Uterus (tissue), 3 donors: ENCODE measurements at regions not wholly inside any gene's neighbourhood (a gene's known extent, or its start where the extent isn't known, plus 50 kb on each side); places are given as distances from the start of the nearest gene placed in this dataset.

Source experiments
- DNase-seq, 2 donors: peaks; one replicate each; pipeline ENCODE4 v3.0.0-alpha.2; 2019 to 2020
- H3K27ac ChIP-seq, 2 donors: fragments of 200-600 bp; sonication (generic); 1 replicate in 1 of 2; 2 replicates in 1 of 2; pipeline ENCODE4 v1.5.1; 2016 to 2018
- H3K27me3 ChIP-seq, 2 donors: fragments of 200-600 bp; sonication (generic); one replicate each; pipeline ENCODE4 v1.5.1; 2018 to 2019; ENCODE audit warnings: control low read depth in 1 of 2
- H3K36me3 ChIP-seq, 2 donors: fragments of 200-600 bp; sonication (generic); one replicate each; pipeline ENCODE4 v1.5.1; 2019; ENCODE audit warnings: control low read depth in 1 of 2
- H3K4me1 ChIP-seq, 2 donors: fragments of 200-600 bp; sonication (generic); one replicate each; pipeline ENCODE4 v1.5.1; 2018 to 2019; ENCODE audit warnings: control low read depth in 1 of 2
- H3K4me3 ChIP-seq, 2 donors: fragments of 200-600 bp; sonication (generic); 1 replicate in 1 of 2; 2 replicates in 1 of 2; pipeline ENCODE4 v1.5.1; 2018 to 2019; ENCODE audit warnings: mild to moderate bottlenecking in 1 of 2
- H3K9me3 ChIP-seq, 2 donors: fragments of 200-600 bp; sonication (generic); one replicate each; pipeline ENCODE4 v1.5.1; 2019; ENCODE audit warnings: control low read depth in 1 of 2
- POLR2A ChIP-seq, 2 donors: fragments of 450-650 bp; IDR thresholded peaks; one replicate each; pipeline ENCODE4 v1.6.1; 2016; ENCODE audit warnings: antibody characterized with exemption in 2 of 2, mild to moderate bottlenecking in 1 of 2, moderate library complexity in 1 of 2
- intact Hi-C: fragments of 100-400 bp; cut with DNase I; formaldehyde crosslinking; loops from one replicate; pipeline ENCODE4 v1.15.1; 2023; ENCODE audit warnings: low total_unique reads
- TF ChIP-seq, protein P1 (sequence below), 4 experiments: fragments of 200-600 bp in 2 of 4; fragments of 450-650 bp in 2 of 4; sonication (generic) in 2 of 4; IDR thresholded peaks; one replicate each; pipeline ENCODE4 v1.5.1; 2016 to 2019; ENCODE audit warnings: antibody characterized with exemption in 4 of 4, mild to moderate bottlenecking in 2 of 4, moderate library complexity in 1 of 4
- donor health status: DM: yes; HTN: yes; CAD: no.

- Histone ChIP-seq H3K9me3 (no peaks in the 10 kb centered on the region), H3K4me1 (no peaks in the 10 kb centered on the region), H3K36me3 (no peaks in the 10 kb centered on the region), H3K27me3 (no peaks in the 10 kb centered on the region), H3K27ac (no peak overlapping the region), H3K4me3 (no peak overlapping the region)
- DNase-seq, result no peak
- intact Hi-C loops, result no loop called here
- TF ChIP-seq, protein P1, sequence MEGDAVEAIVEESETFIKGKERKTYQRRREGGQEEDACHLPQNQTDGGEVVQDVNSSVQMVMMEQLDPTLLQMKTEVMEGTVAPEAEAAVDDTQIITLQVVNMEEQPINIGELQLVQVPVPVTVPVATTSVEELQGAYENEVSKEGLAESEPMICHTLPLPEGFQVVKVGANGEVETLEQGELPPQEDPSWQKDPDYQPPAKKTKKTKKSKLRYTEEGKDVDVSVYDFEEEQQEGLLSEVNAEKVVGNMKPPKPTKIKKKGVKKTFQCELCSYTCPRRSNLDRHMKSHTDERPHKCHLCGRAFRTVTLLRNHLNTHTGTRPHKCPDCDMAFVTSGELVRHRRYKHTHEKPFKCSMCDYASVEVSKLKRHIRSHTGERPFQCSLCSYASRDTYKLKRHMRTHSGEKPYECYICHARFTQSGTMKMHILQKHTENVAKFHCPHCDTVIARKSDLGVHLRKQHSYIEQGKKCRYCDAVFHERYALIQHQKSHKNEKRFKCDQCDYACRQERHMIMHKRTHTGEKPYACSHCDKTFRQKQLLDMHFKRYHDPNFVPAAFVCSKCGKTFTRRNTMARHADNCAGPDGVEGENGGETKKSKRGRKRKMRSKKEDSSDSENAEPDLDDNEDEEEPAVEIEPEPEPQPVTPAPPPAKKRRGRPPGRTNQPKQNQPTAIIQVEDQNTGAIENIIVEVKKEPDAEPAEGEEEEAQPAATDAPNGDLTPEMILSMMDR (IDR thresholded peaks at IDR 0.05), result no peak
- TF ChIP-seq POLR2A (IDR thresholded peaks at IDR 0.05), result no peak
Measured at GRCh38 chr2:81181845-81182244, 877.3 kb upstream of the LRRTM1 start.

DNA sequence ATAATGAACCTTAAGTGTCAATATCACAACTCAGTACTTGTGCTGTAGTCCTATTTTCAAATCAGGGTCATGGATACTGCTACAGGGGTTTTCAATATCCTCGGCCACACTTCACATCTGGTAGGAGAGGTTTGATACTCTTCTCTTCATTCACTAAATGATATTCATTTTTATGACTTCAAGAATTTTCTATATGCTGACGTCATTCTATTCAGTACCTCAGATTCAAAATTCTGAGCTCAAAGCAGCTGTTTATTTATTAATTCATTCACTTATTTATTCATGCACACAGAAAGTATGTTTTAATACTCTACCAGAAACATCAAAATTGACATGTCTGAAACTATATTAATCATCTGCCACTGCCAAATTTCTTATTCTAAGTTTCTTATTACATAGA lies 866.9 kb upstream of the LRRTM1 start:
- DNase-seq, result no peak
- TF ChIP-seq, protein P1 (IDR thresholded peaks at IDR 0.05), result no peak
- TF ChIP-seq POLR2A (IDR thresholded peaks at IDR 0.05), result no peak
- intact Hi-C loops, result no loop called here
- Histone ChIP-seq H3K9me3 (no peaks in the 10 kb centered on the region), H3K27ac (no peak overlapping the region), H3K4me1 (no peaks in the 10 kb centered on the region), H3K27me3 (no peaks in the 10 kb centered on the region), H3K36me3 (no peaks in the 10 kb centered on the region), H3K4me3 (no peak overlapping the region)

- intact Hi-C loops, result no loop called here
- H3K4me3 ChIP-seq, result no peak overlapping the region
- no peaks in the 10 kb centered on the region for H3K9me3 ChIP-seq
- H3K27ac ChIP-seq, result no peak overlapping the region
- H3K4me1 ChIP-seq, result no peaks in the 10 kb centered on the region
- H3K27me3 ChIP-seq, result no peaks in the 10 kb centered on the region
- TF ChIP-seq, protein P1 (IDR thresholded peaks at IDR 0.05), result no peak
- TF ChIP-seq POLR2A (IDR thresholded peaks at IDR 0.05), result no peak
- H3K36me3 ChIP-seq, result no peaks in the 10 kb centered on the region
- no peak for DNase-seq
Measured at GRCh38 chr2:81163583-81163982, 859.0 kb upstream of the LRRTM1 start.

- no peak for DNase-seq
- Histone ChIP-seq H3K36me3 (no peaks in the 10 kb centered on the region), H3K4me3 (no peak overlapping the region), H3K4me1 (no peaks in the 10 kb centered on the region), H3K9me3 (no peaks in the 10 kb centered on the region), H3K27me3 (no peaks in the 10 kb centered on the region), H3K27ac (no peak overlapping the region)
- no peak for TF ChIP-seq POLR2A (IDR thresholded peaks at IDR 0.05)
- TF ChIP-seq, protein P1 (IDR thresholded peaks at IDR 0.05), result no peak
- intact Hi-C loops, result no loop called here
Measured at GRCh38 chr2:81158505-81158904, 854.0 kb upstream of the LRRTM1 start.

DNA sequence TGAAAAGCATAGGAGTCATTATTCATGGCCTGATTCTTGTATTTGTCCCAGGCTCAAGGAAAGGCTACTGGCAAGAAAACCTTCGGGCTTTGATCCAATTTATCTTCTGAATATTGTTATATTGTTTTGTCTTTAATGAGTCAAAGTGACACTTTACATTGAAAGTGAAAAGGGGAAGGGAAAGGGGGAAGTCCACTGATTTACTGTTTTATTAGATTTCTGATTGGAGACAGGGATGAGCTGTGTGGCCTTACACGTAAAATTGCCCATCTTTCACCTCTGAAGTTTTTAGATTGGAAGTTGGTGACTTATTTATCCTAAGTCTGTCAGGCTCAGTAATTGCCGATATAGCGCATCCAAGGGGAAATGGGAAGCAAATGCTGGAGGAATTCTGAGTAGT lies 843.8 kb upstream of the LRRTM1 start:
- Histone ChIP-seq H3K36me3 (no peaks in the 10 kb centered on the region), H3K27ac (no peak overlapping the region), H3K4me3 (no peak overlapping the region), H3K9me3 (no peaks in the 10 kb centered on the region), H3K27me3 (no peaks in the 10 kb centered on the region), H3K4me1 (no peaks in the 10 kb centered on the region)
- TF ChIP-seq POLR2A (IDR thresholded peaks at IDR 0.05), result no peak
- TF ChIP-seq, protein P1 (IDR thresholded peaks at IDR 0.05), result no peak
- DNase-seq, result no peak
- intact Hi-C loops, result no loop called here
